CD4-positive, alpha-beta T cell (primary cell): ENCODE measurements at regions not wholly inside any gene's neighbourhood (a gene's known extent, or its start where the extent isn't known, plus 50 kb on each side); places are given as distances from the start of the nearest gene placed in this dataset.

Experiments
- ATAC-seq: fragments of 200-7000 bp; cut with Tn5 transposase; one replicate; pipeline ENCODE4 v1.10.0; 2022; ENCODE audit warnings: mild to moderate bottlenecking; ENCODE audit not compliant: poor library complexity
- CTCF ChIA-PET: fragments of 350-600 bp; sonication (Branson Sonifier 250); formaldehyde crosslinking; loops from one replicate; lab custom pipeline; 2021; ENCODE audit warnings: antibody characterized with exemption, inconsistent platforms; lab: Charles Lee
- POLR2A ChIA-PET: fragments of 350-600 bp; sonication (Branson Sonifier 250); formaldehyde crosslinking; loops from one replicate; lab custom pipeline; 2021; ENCODE audit warnings: antibody characterized with exemption, inconsistent platforms; lab: Charles Lee
- DNase-seq, 14 experiments: peaks; one replicate each; pipeline ENCODE4 v3.0.0-alpha.2; 2013 to 2020; ENCODE audit warnings: mixed read lengths in 2 of 14
- H3K27ac ChIP-seq, 2 donors: one replicate each; pipeline versions ENCODE4 v1.5.1 to v1.7.0; 2013; ENCODE audit warnings: low read length in 2 of 2, low read depth in 1 of 2, mild to moderate bottlenecking in 1 of 2
- H3K27me3 ChIP-seq, 2 experiments: 1 replicate in 1 of 2; 2 replicates in 1 of 2; pipeline versions ENCODE4 v1.6.1 to v1.7.0; 2013; ENCODE audit warnings: low read length in 2 of 2, control low read depth in 1 of 2, mild to moderate bottlenecking in 1 of 2, moderate library complexity in 1 of 2; ENCODE audit not compliant: insufficient read depth in 2 of 2, control insufficient read depth in 1 of 2
- H3K36me3 ChIP-seq: one replicate; pipeline ENCODE4 v1.6.1; 2013; ENCODE audit warnings: low read length, control low read depth; ENCODE audit not compliant: insufficient read depth
- H3K4me1 ChIP-seq: one replicate; pipeline ENCODE4 v1.6.1; 2013; ENCODE audit warnings: low read length, control low read depth; ENCODE audit not compliant: insufficient read depth
- H3K4me3 ChIP-seq: one replicate; pipeline ENCODE4 v1.5.1; 2013; ENCODE audit warnings: mild to moderate bottlenecking, low read length, moderate library complexity
- H3K9me3 ChIP-seq, 2 experiments: 1 replicate in 1 of 2; 2 replicates in 1 of 2; pipeline versions ENCODE4 v1.6.1 to v1.7.0; 2013; ENCODE audit warnings: low read length in 2 of 2, mild to moderate bottlenecking in 2 of 2, control low read depth in 1 of 2, moderate library complexity in 1 of 2; ENCODE audit not compliant: control insufficient read depth in 1 of 2, insufficient read depth in 1 of 2
- H3K27ac Mint-ChIP-seq: one replicate; pipeline ENCODE4 v1.8.0; 2020; ENCODE audit warnings: mixed read lengths
- H3K27me3 Mint-ChIP-seq: one replicate; pipeline ENCODE4 v1.8.0; 2021; ENCODE audit warnings: mixed read lengths
- H3K36me3 Mint-ChIP-seq: one replicate; pipeline ENCODE4 v1.8.0; 2021; ENCODE audit warnings: low read depth, mixed read lengths
- H3K4me1 Mint-ChIP-seq: one replicate; pipeline ENCODE4 v1.8.0; 2021; ENCODE audit warnings: low read depth, mixed read lengths
- H3K4me3 Mint-ChIP-seq: one replicate; pipeline ENCODE4 v1.8.0; 2020; ENCODE audit warnings: mild to moderate bottlenecking, mixed read lengths
- H3K9me3 Mint-ChIP-seq: one replicate; pipeline ENCODE4 v1.8.0; 2020; ENCODE audit warnings: mixed read lengths
- intact Hi-C, 2 experiments: fragments of 100-400 bp; cut with DNase I in 1 of 2; cut with micrococcal nuclease in 1 of 2; formaldehyde crosslinking; loops; one replicate each; pipeline versions ENCODE4 v1.15.1 to v1.9.0; 2023 to 2025; cut with DNase I, micrococcal nuclease
- TF ChIP-seq, protein P1 (sequence below): fragments of 200-600 bp; IDR thresholded peaks from one replicate; pipeline ENCODE4 v1.8.0; 2022; ENCODE audit warnings: antibody characterized with exemption, mild to moderate bottlenecking

DNA sequence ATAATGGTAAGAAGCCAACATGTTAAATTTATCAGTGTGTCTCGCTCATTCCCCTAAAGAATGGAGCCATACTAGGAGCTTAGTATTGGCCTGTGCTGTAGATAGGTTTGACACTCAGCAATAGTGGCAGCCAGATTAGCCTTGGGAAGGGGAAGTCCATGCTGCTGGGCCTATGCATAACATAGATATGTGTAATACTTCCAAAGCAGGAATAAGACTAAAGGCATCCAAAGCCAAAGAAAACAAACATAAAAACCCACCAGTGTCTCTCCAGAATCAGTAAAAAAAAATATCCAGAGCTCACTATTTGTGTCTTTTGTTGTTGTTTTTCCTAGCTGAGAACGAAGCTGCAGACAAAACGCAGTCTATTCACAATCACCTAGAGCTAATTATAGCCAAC, 104.2 kb upstream of the STXBP5 start:
- intact Hi-C loops: loop anchor here in 1 of 2 experiments (5.0 kb wide), 1 partner anchor 97 kb away; no protein-coding TSS in a partner anchor
- Mint-ChIP-seq H3K4me1 (peaks cover 19% of the 10 kb centered on the region), H3K9me3 (no peaks in the 10 kb centered on the region), H3K27ac (no peak overlapping the region), H3K27me3 (no peaks in the 10 kb centered on the region), H3K4me3 (no peak overlapping the region), H3K36me3 (no peaks in the 10 kb centered on the region)
- no peaks in the 10 kb centered on the region for H3K36me3 ChIP-seq
- DNase-seq (no peak), ATAC-seq (no peak)
- ChIA-PET POLR2A (no interaction called here), CTCF (no interaction called here)
- H3K9me3 ChIP-seq: no peaks in the 10 kb centered on the region
- no peaks in the 10 kb centered on the region for H3K27me3 ChIP-seq
- H3K27ac ChIP-seq: no peak overlapping the region
- TF ChIP-seq, protein P1, sequence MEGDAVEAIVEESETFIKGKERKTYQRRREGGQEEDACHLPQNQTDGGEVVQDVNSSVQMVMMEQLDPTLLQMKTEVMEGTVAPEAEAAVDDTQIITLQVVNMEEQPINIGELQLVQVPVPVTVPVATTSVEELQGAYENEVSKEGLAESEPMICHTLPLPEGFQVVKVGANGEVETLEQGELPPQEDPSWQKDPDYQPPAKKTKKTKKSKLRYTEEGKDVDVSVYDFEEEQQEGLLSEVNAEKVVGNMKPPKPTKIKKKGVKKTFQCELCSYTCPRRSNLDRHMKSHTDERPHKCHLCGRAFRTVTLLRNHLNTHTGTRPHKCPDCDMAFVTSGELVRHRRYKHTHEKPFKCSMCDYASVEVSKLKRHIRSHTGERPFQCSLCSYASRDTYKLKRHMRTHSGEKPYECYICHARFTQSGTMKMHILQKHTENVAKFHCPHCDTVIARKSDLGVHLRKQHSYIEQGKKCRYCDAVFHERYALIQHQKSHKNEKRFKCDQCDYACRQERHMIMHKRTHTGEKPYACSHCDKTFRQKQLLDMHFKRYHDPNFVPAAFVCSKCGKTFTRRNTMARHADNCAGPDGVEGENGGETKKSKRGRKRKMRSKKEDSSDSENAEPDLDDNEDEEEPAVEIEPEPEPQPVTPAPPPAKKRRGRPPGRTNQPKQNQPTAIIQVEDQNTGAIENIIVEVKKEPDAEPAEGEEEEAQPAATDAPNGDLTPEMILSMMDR: no peak
- peaks cover 5% of the 10 kb centered on the region for H3K4me1 ChIP-seq
- H3K4me3 ChIP-seq: no peak overlapping the region

DNA sequence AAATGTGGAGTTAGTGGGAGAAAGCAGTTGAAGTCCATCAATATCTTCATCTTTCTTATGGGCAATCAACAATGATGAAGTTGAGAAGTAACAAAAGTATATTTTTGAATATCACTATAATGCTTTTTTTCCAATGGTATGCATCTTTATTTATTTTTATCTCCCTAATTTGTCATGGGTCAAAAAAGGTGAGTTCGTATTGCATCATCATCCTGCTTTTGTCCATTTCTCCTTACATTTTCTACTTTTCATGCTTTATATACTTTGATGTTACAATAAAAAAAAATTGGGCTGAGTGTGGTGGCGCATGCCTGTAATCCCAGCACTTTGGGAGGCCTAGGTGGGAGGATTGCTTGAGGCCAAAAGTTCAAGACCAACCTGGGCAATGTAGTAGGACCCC, 101.2 kb upstream of the STXBP5 start:
- H3K4me3 Mint-ChIP-seq: no peak overlapping the region
- TF ChIP-seq, protein P1: no peak
- peaks cover 29% of the 10 kb centered on the region for H3K4me1 Mint-ChIP-seq
- Histone ChIP-seq H3K9me3 (no peaks in the 10 kb centered on the region), H3K36me3 (no peaks in the 10 kb centered on the region), H3K4me3 (no peak overlapping the region), H3K27ac (no peak overlapping the region), H3K4me1 (peaks cover 9% of the 10 kb centered on the region), H3K27me3 (no peaks in the 10 kb centered on the region)
- DNase-seq (no peak), ATAC-seq (no peak)
- H3K9me3 Mint-ChIP-seq: no peaks in the 10 kb centered on the region
- no peak overlapping the region for H3K27ac Mint-ChIP-seq
- ChIA-PET POLR2A (interaction anchor here (0.9 kb wide), 1 partner anchor 101 kb away, joined by 3 read pairs; the partner anchor contains the start of gene STXBP5), CTCF (no interaction called here)
- intact Hi-C loops: loop anchor here in 1 of 2 experiments (5.0 kb wide), 1 partner anchor 94 kb away; no protein-coding TSS in a partner anchor
- no peaks in the 10 kb centered on the region for H3K36me3 Mint-ChIP-seq
- H3K27me3 Mint-ChIP-seq: no peaks in the 10 kb centered on the region

DNA sequence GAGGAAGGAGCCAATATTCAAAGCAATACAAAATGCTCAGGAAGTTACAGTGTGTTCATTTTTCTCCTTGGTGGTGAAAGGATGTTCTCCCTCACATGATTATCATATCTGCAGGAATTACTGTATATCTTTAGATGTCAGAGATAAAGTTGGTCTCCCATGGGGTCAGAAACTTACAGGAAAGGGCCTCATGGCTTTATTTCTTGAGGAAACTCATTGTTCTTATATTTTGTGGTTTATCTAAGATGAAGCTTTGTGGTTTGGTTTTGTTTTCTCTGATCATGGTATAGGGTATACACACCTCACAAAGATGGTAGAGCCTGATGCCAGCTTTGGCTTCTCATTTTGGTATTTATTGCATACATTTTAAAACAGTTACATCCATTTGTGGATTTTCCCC, 100.5 kb upstream of the STXBP5 start:
- Mint-ChIP-seq H3K9me3 (no peaks in the 10 kb centered on the region), H3K4me1 (peaks cover 36% of the 10 kb centered on the region), H3K27me3 (no peaks in the 10 kb centered on the region), H3K4me3 (no peak overlapping the region), H3K36me3 (no peaks in the 10 kb centered on the region), H3K27ac (no peak overlapping the region)
- H3K4me3 ChIP-seq: no peak overlapping the region
- H3K9me3 ChIP-seq: no peaks in the 10 kb centered on the region
- no peak for DNase-seq
- CTCF ChIA-PET: no interaction called here
- no peaks in the 10 kb centered on the region for H3K27me3 ChIP-seq
- H3K36me3 ChIP-seq: no peaks in the 10 kb centered on the region
- TF ChIP-seq, protein P1: no peak
- POLR2A ChIA-PET: interaction anchor here (0.9 kb wide), 1 partner anchor 101 kb away, joined by 3 read pairs; the partner anchor contains the start of gene STXBP5
- H3K27ac ChIP-seq: no peak overlapping the region
- intact Hi-C loops: loop anchor here in 1 of 2 experiments (5.0 kb wide), 1 partner anchor 94 kb away; no protein-coding TSS in a partner anchor
- H3K4me1 ChIP-seq: peaks cover 15% of the 10 kb centered on the region
- no peak for ATAC-seq
